Medulla oblongata (tissue), 1 donor: ENCODE measurements at regions not wholly inside any gene's neighbourhood (a gene's known extent, or its start where the extent isn't known, plus 50 kb on each side); places are given as distances from the start of the nearest gene placed in this dataset.
"Not testable (repeated sequence)": the region's sequence is repeated elsewhere in the genome, so short reads cannot be mapped to it uniquely, and the experiment has no call there.

Experiments used
- DNase-seq: peaks from one replicate; pipeline ENCODE4 v3.0.0-alpha.2; 2015; ENCODE audit errors: extremely low spot score

GRCh38 chr17:5951912-5952311, 118.3 kb upstream of the WSCD1 start:
- DNase-seq = no peak

GRCh38 chr17:5952518-5952917, 117.7 kb upstream of the WSCD1 start:
- no peak for DNase-seq

GRCh38 chr17:5955764-5956163, 114.4 kb upstream of the WSCD1 start:
- DNase-seq = no peak

- DNase-seq = no peak
These were observed 111.3 kb upstream of the WSCD1 start for GRCh38 chr17:5958850-5959249.

- DNase-seq = no peak
These were observed 107.8 kb upstream of the WSCD1 start for GRCh38 chr17:5962371-5962770.

- DNase-seq = no peak
These were observed 98.2 kb upstream of the WSCD1 start for GRCh38 chr17:5971969-5972368.

GRCh38 chr17:5973410-5973809, 96.8 kb upstream of the WSCD1 start:
- DNase-seq = no peak

GRCh38 chr17:5975661-5976060, 94.5 kb upstream of the WSCD1 start:
- no peak for DNase-seq

- DNase-seq = no peak
These were observed 93.9 kb upstream of the WSCD1 start for GRCh38 chr17:5976251-5976650.

GRCh38 chr17:5978496-5978895, 91.7 kb upstream of the WSCD1 start:
- no peak for DNase-seq

GRCh38 chr17:5980941-5981340, 89.2 kb upstream of the WSCD1 start:
- DNase-seq = no peak

- no peak for DNase-seq
These were observed 83.5 kb upstream of the WSCD1 start for GRCh38 chr17:5986644-5987043.

- DNase-seq = no peak
These were observed 69.8 kb upstream of the WSCD1 start for GRCh38 chr17:6000426-6000825.

GRCh38 chr17:6003221-6003620, 67.0 kb upstream of the WSCD1 start:
- DNase-seq = not testable (repeated sequence)

GRCh38 chr17:6005939-6006338, 64.2 kb upstream of the WSCD1 start:
- DNase-seq = no peak

- DNase-seq = no peak
These were observed 59.0 kb upstream of the WSCD1 start for GRCh38 chr17:6011206-6011605.

GRCh38 chr17:6018788-6019187, 51.4 kb upstream of the WSCD1 start:
- no peak for DNase-seq

GRCh38 chr17:6019959-6020358, 50.2 kb upstream of the WSCD1 start:
- DNase-seq = no peak

- no peak for DNase-seq
These were observed 49.7 kb upstream of the WSCD1 start for GRCh38 chr17:6020376-6021010.
